ENCODE measurements at regions not wholly inside any gene's neighbourhood (a gene's known extent, or its start where the extent isn't known, plus 50 kb on each side); places are given as distances from the start of the nearest gene placed in this dataset.

GRCh38 chr1:184186167-184186566, 134.6 kb downstream of the TSEN15 start:
- H3K27ac ChIP-seq: no peak overlapping the region
- H3K9me2 ChIP-seq (replicated peaks; ENCODE audit: insufficient read depth): no peaks in the 10 kb centered on the region
- no peaks in the 10 kb centered on the region for H3K79me2 ChIP-seq
- DNase-seq (ENCODE audit: low spot score): no peak
- TF ChIP-seq EZH2 (IDR thresholded peaks at IDR 0.05; ENCODE audit: borderline replicate concordance): no peak
- no peak for TF ChIP-seq EZH2phosphoT487 (IDR thresholded peaks at IDR 0.05; ENCODE audit: low read depth, severe bottlenecking, unreplicated experiment)
- TF ChIP-seq CTCF (IDR thresholded peaks at IDR 0.05; ENCODE audit: poor library complexity): no peak
- H3K4me3 ChIP-seq: no peak overlapping the region
- H4K20me1 ChIP-seq (ENCODE audit: insufficient read depth, poor library complexity, severe bottlenecking): no peaks in the 10 kb centered on the region
- H3K4me2 ChIP-seq: no peak overlapping the region
- no peaks in the 10 kb centered on the region for H3K9me3 ChIP-seq (ENCODE audit: low read depth)
- peaks cover 10% of the 10 kb centered on the region for H3K4me1 ChIP-seq (ENCODE audit: insufficient read depth)
- no peaks in the 10 kb centered on the region for H3K36me3 ChIP-seq (replicated peaks; ENCODE audit: insufficient read depth, low read depth)
- no peak overlapping the region for H2AFZ ChIP-seq
- peaks cover 5% of the 10 kb centered on the region for H3K27me3 ChIP-seq

GRCh38 chr1:184187097-184187496, 135.6 kb downstream of the TSEN15 start:
- TF ChIP-seq CTCF (IDR thresholded peaks at IDR 0.05; ENCODE audit: poor library complexity) (no peak), EZH2phosphoT487 (IDR thresholded peaks at IDR 0.05; ENCODE audit: low read depth, severe bottlenecking, unreplicated experiment) (no peak), EZH2 (IDR thresholded peaks at IDR 0.05; ENCODE audit: borderline replicate concordance) (no peak)
- Histone ChIP-seq H3K36me3 (replicated peaks; ENCODE audit: insufficient read depth, low read depth) (no peaks in the 10 kb centered on the region), H3K4me1 (ENCODE audit: insufficient read depth) (peaks cover 17% of the 10 kb centered on the region), H3K79me2 (no peaks in the 10 kb centered on the region), H3K4me3 (no peak overlapping the region), H4K20me1 (ENCODE audit: insufficient read depth, poor library complexity, severe bottlenecking) (no peaks in the 10 kb centered on the region), H3K9me2 (replicated peaks; ENCODE audit: insufficient read depth) (no peaks in the 10 kb centered on the region), H3K27ac (no peak overlapping the region), H3K4me2 (no peak overlapping the region), H3K9me3 (ENCODE audit: low read depth) (no peaks in the 10 kb centered on the region), H2AFZ (no peak overlapping the region), H3K27me3 (peaks cover 5% of the 10 kb centered on the region)
- WGBS (ENCODE audit: low lambda C conversion rate, missing lambda C conversion rate): 93% methylated on average over 3 of the region's 3 CpGs
- DNase-seq (ENCODE audit: low spot score): no peak

DNA sequence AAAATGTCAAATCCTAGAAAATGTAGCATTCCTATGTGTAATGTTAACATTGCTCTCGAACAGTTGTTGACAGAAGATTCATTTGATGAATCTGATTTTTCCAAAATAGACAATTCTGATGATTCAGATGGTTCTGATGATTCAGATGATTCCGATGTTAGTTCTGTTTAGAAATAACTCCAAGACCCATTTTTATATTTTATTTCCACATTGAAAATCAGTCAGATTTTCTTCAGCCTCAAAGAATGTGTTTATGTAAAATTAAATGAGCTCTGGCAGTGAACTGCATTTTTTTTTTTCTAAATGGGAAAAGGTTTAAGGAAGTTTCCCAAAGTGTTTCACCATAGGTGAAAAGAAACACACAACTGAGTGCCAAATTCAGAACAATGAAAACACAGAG, 136.5 kb downstream of the TSEN15 start:
- no peak overlapping the region for H3K27ac ChIP-seq
- no peak for TF ChIP-seq CTCF (IDR thresholded peaks at IDR 0.05; ENCODE audit: poor library complexity)
- no peak for TF ChIP-seq EZH2phosphoT487 (IDR thresholded peaks at IDR 0.05; ENCODE audit: low read depth, severe bottlenecking, unreplicated experiment)
- no peak for TF ChIP-seq EZH2 (IDR thresholded peaks at IDR 0.05; ENCODE audit: borderline replicate concordance)
- H3K36me3 ChIP-seq (replicated peaks; ENCODE audit: insufficient read depth, low read depth): no peaks in the 10 kb centered on the region
- H3K79me2 ChIP-seq: no peaks in the 10 kb centered on the region
- H3K4me2 ChIP-seq: no peak overlapping the region
- 89% methylated on average over 2 of the region's 2 CpGs for WGBS (ENCODE audit: low lambda C conversion rate, missing lambda C conversion rate)
- H4K20me1 ChIP-seq (ENCODE audit: insufficient read depth, poor library complexity, severe bottlenecking): no peaks in the 10 kb centered on the region
- peaks cover 5% of the 10 kb centered on the region for H3K27me3 ChIP-seq
- H3K9me2 ChIP-seq (replicated peaks; ENCODE audit: insufficient read depth): no peaks in the 10 kb centered on the region
- H2AFZ ChIP-seq: no peak overlapping the region
- peaks cover 17% of the 10 kb centered on the region for H3K4me1 ChIP-seq (ENCODE audit: insufficient read depth)
- DNase-seq (ENCODE audit: low spot score): no peak
- H3K4me3 ChIP-seq: no peak overlapping the region
- H3K9me3 ChIP-seq (ENCODE audit: low read depth): no peaks in the 10 kb centered on the region

- Histone ChIP-seq H3K4me3 (no peak overlapping the region), H3K9me3 (ENCODE audit: low read depth) (no peaks in the 10 kb centered on the region), H2AFZ (no peak overlapping the region), H3K36me3 (replicated peaks; ENCODE audit: insufficient read depth, low read depth) (no peaks in the 10 kb centered on the region), H3K27me3 (peaks cover 5% of the 10 kb centered on the region), H4K20me1 (ENCODE audit: insufficient read depth, poor library complexity, severe bottlenecking) (no peaks in the 10 kb centered on the region), H3K27ac (no peak overlapping the region), H3K9me2 (replicated peaks; ENCODE audit: insufficient read depth) (no peaks in the 10 kb centered on the region), H3K4me2 (no peak overlapping the region), H3K79me2 (no peaks in the 10 kb centered on the region), H3K4me1 (ENCODE audit: insufficient read depth) (peaks cover 17% of the 10 kb centered on the region)
- no peak for DNase-seq (ENCODE audit: low spot score)
- TF ChIP-seq EZH2phosphoT487 (IDR thresholded peaks at IDR 0.05; ENCODE audit: low read depth, severe bottlenecking, unreplicated experiment): no peak
- no peak for TF ChIP-seq CTCF (IDR thresholded peaks at IDR 0.05; ENCODE audit: poor library complexity)
- TF ChIP-seq EZH2 (IDR thresholded peaks at IDR 0.05; ENCODE audit: borderline replicate concordance): no peak
Observed at GRCh38 chr1:184189361-184189760, 137.8 kb downstream of the TSEN15 start.

Measured in hepatocyte (in vitro differentiated cells).